ENCODE measurements at regions not wholly inside any gene's neighbourhood (a gene's known extent, or its start where the extent isn't known, plus 50 kb on each side); places are given as distances from the start of the nearest gene placed in this dataset.
A peak's percentile ranks its signal among the peaks of the same experiment; 100 is the strongest.

DNA sequence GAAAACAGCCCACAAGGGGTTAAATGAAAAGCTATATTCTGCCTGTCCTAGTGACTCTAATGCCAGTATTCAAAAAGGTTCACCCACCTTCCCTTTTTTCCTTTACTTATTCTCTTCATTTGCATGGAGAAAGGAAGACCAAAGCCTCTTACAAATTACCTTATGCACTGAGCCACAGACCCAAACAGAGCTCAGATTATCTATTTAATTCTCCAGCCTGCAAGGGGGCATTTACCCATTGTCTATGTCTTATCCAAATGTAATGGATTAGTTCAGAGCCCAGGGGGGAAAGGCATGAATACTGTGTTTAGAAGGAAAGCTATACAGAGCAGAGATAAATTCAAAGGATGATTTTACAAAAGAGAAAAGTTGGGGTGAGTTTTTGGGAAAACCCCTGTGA, 388.5 kb downstream of the OMA1 start:
- Mint-ChIP-seq H3K4me1 (ENCODE audit: unreplicated experiment) (peaks cover 2% of the 10 kb centered on the region), H3K27me3 (peaks cover 3% of the 10 kb centered on the region), H3K36me3 (no peaks in the 10 kb centered on the region), H3K27ac (no peak overlapping the region), H3K4me3 (no peak overlapping the region), H3K9me3 (no peaks in the 10 kb centered on the region)
- TF ChIP-seq, protein P1, sequence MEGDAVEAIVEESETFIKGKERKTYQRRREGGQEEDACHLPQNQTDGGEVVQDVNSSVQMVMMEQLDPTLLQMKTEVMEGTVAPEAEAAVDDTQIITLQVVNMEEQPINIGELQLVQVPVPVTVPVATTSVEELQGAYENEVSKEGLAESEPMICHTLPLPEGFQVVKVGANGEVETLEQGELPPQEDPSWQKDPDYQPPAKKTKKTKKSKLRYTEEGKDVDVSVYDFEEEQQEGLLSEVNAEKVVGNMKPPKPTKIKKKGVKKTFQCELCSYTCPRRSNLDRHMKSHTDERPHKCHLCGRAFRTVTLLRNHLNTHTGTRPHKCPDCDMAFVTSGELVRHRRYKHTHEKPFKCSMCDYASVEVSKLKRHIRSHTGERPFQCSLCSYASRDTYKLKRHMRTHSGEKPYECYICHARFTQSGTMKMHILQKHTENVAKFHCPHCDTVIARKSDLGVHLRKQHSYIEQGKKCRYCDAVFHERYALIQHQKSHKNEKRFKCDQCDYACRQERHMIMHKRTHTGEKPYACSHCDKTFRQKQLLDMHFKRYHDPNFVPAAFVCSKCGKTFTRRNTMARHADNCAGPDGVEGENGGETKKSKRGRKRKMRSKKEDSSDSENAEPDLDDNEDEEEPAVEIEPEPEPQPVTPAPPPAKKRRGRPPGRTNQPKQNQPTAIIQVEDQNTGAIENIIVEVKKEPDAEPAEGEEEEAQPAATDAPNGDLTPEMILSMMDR (conservative IDR thresholded peaks at IDR 0.05) = no peak
- no peak for DNase-seq (ENCODE audit: extremely low spot score, unreplicated experiment)

DNA sequence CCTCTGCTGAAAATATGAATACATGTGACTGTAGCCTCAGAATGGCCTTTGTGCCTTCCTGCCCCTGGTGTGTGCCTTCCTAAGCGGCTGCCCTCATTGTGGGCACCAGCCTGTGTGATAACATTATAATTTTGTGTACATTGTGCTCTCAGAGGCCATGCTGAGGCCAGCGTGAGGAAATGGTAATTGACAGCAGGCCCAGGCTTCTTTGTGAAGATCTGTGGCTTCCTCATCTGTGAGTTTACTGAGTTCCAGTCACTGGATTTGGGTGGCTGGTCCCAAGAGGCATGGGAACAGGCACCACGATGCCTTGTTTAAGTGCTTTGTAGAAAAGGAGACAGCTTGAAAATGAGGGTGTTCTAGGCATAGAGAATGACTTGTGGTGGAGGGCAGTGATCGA, 389.3 kb downstream of the OMA1 start:
- TF ChIP-seq, protein P1 (conservative IDR thresholded peaks at IDR 0.05) = no peak
- H3K9me3 Mint-ChIP-seq = no peaks in the 10 kb centered on the region
- peaks cover 7% of the 10 kb centered on the region for H3K27me3 Mint-ChIP-seq
- H3K27ac Mint-ChIP-seq = no peak overlapping the region
- H3K4me1 Mint-ChIP-seq (ENCODE audit: unreplicated experiment) = no peaks in the 10 kb centered on the region
- no peak overlapping the region for H3K4me3 Mint-ChIP-seq
- H3K36me3 Mint-ChIP-seq = no peaks in the 10 kb centered on the region
- no peak for DNase-seq (ENCODE audit: extremely low spot score, unreplicated experiment)

DNA sequence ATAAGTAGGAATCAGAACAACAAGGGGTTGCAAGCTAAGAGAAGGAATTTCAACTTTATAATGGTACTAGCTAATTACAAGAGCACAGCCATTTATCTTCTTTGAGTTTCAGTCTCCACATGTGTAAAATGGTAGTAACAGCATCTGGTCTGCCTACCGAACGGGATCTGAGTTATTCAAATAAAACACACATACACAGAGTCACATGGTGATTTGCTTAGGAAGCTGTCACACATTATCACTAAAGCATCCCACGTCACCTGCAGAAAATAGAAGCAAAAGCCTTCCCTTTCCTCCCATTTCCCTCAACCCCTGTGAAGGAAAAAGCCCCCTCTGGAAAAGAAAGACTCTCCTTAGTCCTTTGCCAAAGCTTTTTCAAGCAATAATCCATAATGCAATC, 389.7 kb downstream of the OMA1 start:
- peaks cover 8% of the 10 kb centered on the region for H3K27me3 Mint-ChIP-seq
- DNase-seq (ENCODE audit: extremely low spot score, unreplicated experiment) = no peak
- no peaks in the 10 kb centered on the region for H3K36me3 Mint-ChIP-seq
- H3K4me3 Mint-ChIP-seq = no peak overlapping the region
- H3K4me1 Mint-ChIP-seq (ENCODE audit: unreplicated experiment) = no peaks in the 10 kb centered on the region
- H3K27ac Mint-ChIP-seq = no peak overlapping the region
- H3K9me3 Mint-ChIP-seq = no peaks in the 10 kb centered on the region
- TF ChIP-seq, protein P1 (conservative IDR thresholded peaks at IDR 0.05) = no peak

DNA sequence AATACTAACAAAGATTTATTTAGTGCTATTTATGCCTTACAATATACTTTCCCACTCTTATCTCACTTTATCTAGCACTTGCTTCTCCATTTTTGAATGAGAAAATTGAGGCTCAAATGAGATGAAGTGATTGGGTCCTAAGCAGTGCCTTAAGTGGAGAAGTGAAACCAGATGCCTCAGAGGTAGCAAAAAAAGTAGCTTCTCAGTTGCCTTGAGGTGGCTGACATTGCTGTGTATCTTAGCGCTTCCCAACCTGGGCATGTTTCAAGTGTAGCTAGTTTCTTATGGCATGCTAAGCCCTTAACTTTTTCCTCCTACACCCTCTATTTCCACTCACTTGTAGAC, 390.4 kb downstream of the OMA1 start:
- no peaks in the 10 kb centered on the region for H3K36me3 Mint-ChIP-seq
- no peak overlapping the region for H3K27ac Mint-ChIP-seq
- no peak for DNase-seq (ENCODE audit: extremely low spot score, unreplicated experiment)
- H3K4me3 Mint-ChIP-seq = no peak overlapping the region
- no peaks in the 10 kb centered on the region for H3K4me1 Mint-ChIP-seq (ENCODE audit: unreplicated experiment)
- TF ChIP-seq, protein P1 (conservative IDR thresholded peaks at IDR 0.05) = no peak
- no peaks in the 10 kb centered on the region for H3K9me3 Mint-ChIP-seq
- peaks cover 8% of the 10 kb centered on the region for H3K27me3 Mint-ChIP-seq

DNA sequence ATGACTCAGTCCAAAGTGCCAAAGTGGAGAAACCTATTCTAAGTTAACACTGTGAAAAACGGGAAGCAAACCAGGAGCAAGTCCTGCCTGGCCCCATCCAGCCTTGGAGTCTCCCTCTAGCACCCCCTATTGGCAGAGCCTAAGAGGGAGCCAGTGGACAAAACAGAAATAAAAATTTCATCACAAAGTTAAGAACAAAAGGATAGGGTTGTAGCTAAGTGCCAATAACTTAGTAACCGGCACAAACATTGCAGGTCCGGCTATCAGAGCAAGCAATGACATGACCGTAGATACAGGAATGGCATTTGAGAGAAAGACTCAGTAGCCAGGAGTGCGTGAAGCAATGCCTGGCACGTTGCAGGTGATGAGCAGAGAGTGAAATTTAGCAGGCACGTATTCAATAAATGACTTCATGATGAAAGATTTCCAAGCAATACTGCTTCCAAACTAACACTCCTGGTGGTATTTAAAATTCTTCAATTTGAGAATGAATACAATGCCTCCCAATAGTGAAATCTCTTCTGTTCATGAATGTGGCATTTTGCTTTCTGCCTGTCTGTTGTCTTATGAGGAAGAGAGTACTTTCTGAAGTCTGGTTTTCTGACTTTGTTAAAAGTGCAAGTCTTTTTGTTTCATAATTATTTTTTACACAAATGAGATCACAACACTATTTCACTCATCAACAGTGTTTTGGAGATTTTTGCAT, 391.0 kb downstream of the OMA1 start:
- TF ChIP-seq, protein P1 (conservative IDR thresholded peaks at IDR 0.05) = peak; percentile 77
- Mint-ChIP-seq H3K27me3 (peaks cover 8% of the 10 kb centered on the region), H3K4me1 (ENCODE audit: unreplicated experiment) (no peaks in the 10 kb centered on the region), H3K9me3 (no peaks in the 10 kb centered on the region), H3K27ac (no peak overlapping the region), H3K36me3 (no peaks in the 10 kb centered on the region), H3K4me3 (no peak overlapping the region)
- DNase-seq (ENCODE audit: extremely low spot score, unreplicated experiment) = no peak

DNA sequence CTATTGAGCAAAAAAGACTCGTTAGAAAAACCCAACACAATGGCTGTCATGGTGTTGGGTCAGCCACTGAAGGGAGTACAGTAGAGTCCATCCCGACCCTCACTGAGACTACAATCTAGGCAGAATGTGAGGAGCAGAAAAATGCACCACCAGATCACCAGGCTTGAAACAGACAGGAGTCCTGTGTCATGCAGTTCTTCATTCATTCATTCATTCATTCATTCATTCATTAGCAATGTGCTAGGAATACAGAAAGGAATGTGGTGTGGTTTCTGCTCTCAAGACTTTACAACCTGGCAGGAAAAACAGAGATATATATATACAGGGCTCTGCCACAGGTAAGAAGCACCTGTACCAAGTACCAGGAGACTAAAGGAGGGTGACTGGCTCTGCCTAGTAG, 392.3 kb downstream of the OMA1 start:
- Mint-ChIP-seq H3K4me3 (no peak overlapping the region), H3K9me3 (no peaks in the 10 kb centered on the region), H3K4me1 (ENCODE audit: unreplicated experiment) (no peaks in the 10 kb centered on the region), H3K36me3 (no peaks in the 10 kb centered on the region), H3K27ac (no peak overlapping the region), H3K27me3 (peaks cover 8% of the 10 kb centered on the region)
- TF ChIP-seq, protein P1 (conservative IDR thresholded peaks at IDR 0.05) = no peak
- no peak for DNase-seq (ENCODE audit: extremely low spot score, unreplicated experiment)
